H1 (cell line): ENCODE measurements at regions not wholly inside any gene's neighbourhood (a gene's known extent, or its start where the extent isn't known, plus 50 kb on each side); places are given as distances from the start of the nearest gene placed in this dataset.

Source experiments
- CEBPB ChIP-seq: IDR thresholded peaks from 2 replicates; pipeline ENCODE4 v1.6.1; 2012; ENCODE audit warnings: low read depth, low read length
- EZH2 ChIP-seq: fragments of 200-600 bp; sonication (generic); IDR thresholded peaks from 2 replicates; pipeline ENCODE4 v1.7.1; 2012; ENCODE audit warnings: low read depth, mild to moderate bottlenecking, moderate library complexity, low read length, inconsistent platforms; ENCODE audit not compliant: severe bottlenecking
- JUN ChIP-seq: IDR thresholded peaks from 2 replicates; pipeline ENCODE4 v1.6.1; 2011; ENCODE audit warnings: low read depth, mild to moderate bottlenecking, improper control_type of control experiment, low read length
- KDM1A ChIP-seq: fragments of 200-600, 300-600 bp; sonication (generic); IDR thresholded peaks from 2 replicates; pipeline ENCODE4 v1.7.1; 2016; ENCODE audit warnings: mild to moderate bottlenecking, low read length, borderline replicate concordance
- POLR2A ChIP-seq, 2 experiments: IDR thresholded peaks; 1 replicate in 1 of 2; 2 replicates in 1 of 2; pipeline ENCODE4 v1.6.1; 2011; ENCODE audit warnings: low read depth in 2 of 2, low read length in 2 of 2, mild to moderate bottlenecking in 2 of 2; ENCODE audit errors: control extremely low read depth in 1 of 2
- POLR2AphosphoS5 ChIP-seq: IDR thresholded peaks from 2 replicates; pipeline ENCODE4 v1.6.1; 2011; ENCODE audit warnings: low read depth, low read length
- SIX5 ChIP-seq: IDR thresholded peaks from 2 replicates; pipeline ENCODE4 v1.6.1; 2011; ENCODE audit warnings: mild to moderate bottlenecking, low read depth, low read length
- SRF ChIP-seq: IDR thresholded peaks from 2 replicates; pipeline ENCODE4 v1.6.1; 2011; ENCODE audit warnings: mild to moderate bottlenecking, low read depth, low read length, moderate library complexity
- TAF1 ChIP-seq: IDR thresholded peaks from 2 replicates; pipeline ENCODE4 v1.6.1; 2011; ENCODE audit warnings: mild to moderate bottlenecking, low read depth, low read length
- YY1 ChIP-seq: IDR thresholded peaks from 2 replicates; pipeline ENCODE4 v1.6.1; 2011; ENCODE audit warnings: low read depth, mild to moderate bottlenecking, low read length
- TF ChIP-seq, protein P1 (sequence below), 3 experiments: IDR thresholded peaks; 1 replicate in 2 of 3; 2 replicates in 1 of 3; pipeline versions ENCODE4 v1.5.1 to v1.6.1; 2011; ENCODE audit warnings: low read length in 3 of 3, mild to moderate bottlenecking in 3 of 3, inconsistent platforms in 2 of 3, low read depth in 1 of 3, moderate library complexity in 1 of 3; ENCODE audit not compliant: insufficient read depth in 1 of 3; ENCODE audit errors: control extremely low read depth in 1 of 3
- TF ChIP-seq, protein P2 (sequence below): IDR thresholded peaks from 2 replicates; pipeline ENCODE4 v1.6.1; 2011; ENCODE audit warnings: low read depth, mild to moderate bottlenecking, low read length; ENCODE audit not compliant: insufficient read depth

DNA sequence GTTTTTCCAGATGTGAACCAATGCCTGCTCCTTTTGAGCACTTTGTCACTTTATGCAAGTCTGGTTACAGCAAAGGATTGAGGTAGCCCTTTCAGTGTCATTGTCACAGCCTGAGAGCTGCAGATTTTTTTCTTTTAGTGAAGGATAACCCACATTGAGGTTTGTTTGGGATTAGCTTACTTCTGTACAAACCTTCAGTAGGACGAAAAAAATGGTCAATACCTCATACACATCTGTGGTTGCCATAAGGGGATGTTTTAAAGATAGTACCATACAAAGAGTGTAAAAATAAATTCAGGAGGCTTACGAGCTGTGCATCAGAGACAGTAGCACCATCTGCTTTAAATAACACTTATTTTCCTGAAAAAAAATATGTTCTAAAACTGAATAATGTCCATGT is 566.0 kb downstream of the AJAP1 start:
- TF ChIP-seq, protein P1, sequence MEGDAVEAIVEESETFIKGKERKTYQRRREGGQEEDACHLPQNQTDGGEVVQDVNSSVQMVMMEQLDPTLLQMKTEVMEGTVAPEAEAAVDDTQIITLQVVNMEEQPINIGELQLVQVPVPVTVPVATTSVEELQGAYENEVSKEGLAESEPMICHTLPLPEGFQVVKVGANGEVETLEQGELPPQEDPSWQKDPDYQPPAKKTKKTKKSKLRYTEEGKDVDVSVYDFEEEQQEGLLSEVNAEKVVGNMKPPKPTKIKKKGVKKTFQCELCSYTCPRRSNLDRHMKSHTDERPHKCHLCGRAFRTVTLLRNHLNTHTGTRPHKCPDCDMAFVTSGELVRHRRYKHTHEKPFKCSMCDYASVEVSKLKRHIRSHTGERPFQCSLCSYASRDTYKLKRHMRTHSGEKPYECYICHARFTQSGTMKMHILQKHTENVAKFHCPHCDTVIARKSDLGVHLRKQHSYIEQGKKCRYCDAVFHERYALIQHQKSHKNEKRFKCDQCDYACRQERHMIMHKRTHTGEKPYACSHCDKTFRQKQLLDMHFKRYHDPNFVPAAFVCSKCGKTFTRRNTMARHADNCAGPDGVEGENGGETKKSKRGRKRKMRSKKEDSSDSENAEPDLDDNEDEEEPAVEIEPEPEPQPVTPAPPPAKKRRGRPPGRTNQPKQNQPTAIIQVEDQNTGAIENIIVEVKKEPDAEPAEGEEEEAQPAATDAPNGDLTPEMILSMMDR (IDR thresholded peaks at IDR 0.05; ENCODE audit: control extremely low read depth in 1 of 3, insufficient read depth in 1 of 3, low read depth in 1 of 3, low read length in 3 of 3) = no peak
- no peak for TF ChIP-seq SRF
- no peak for TF ChIP-seq POLR2A (IDR thresholded peaks at IDR 0.05; ENCODE audit: control extremely low read depth in 1 of 2, low read depth in 2 of 2, low read length in 2 of 2)
- no peak for TF ChIP-seq TAF1
- TF ChIP-seq CEBPB = no peak
- TF ChIP-seq KDM1A = no peak
- no peak for TF ChIP-seq JUN
- no peak for TF ChIP-seq YY1
- no peak for TF ChIP-seq POLR2AphosphoS5
- TF ChIP-seq, protein P2, sequence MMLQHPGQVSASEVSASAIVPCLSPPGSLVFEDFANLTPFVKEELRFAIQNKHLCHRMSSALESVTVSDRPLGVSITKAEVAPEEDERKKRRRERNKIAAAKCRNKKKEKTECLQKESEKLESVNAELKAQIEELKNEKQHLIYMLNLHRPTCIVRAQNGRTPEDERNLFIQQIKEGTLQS = no peak
- TF ChIP-seq EZH2 = no peak
- no peak for TF ChIP-seq SIX5
